Right atrium auricular region (tissue), 2 donors: ENCODE measurements at regions not wholly inside any gene's neighbourhood (a gene's known extent, or its start where the extent isn't known, plus 50 kb on each side); places are given as distances from the start of the nearest gene placed in this dataset.
"Not testable (repeated sequence)": the region's sequence is repeated elsewhere in the genome, so short reads cannot be mapped to it uniquely, and the experiment has no call there.

Experiments used
- DNase-seq: peaks from one replicate; pipeline ENCODE4 v3.0.0-alpha.2; 2019; ENCODE audit warnings: low spot score
- H3K27ac ChIP-seq, 2 donors: fragments of 200-600 bp; sonication (generic); 1 replicate in 1 of 2; 2 replicates in 1 of 2; pipeline ENCODE4 v1.5.1; 2016 to 2019
- H3K27me3 ChIP-seq, 2 donors: fragments of 200-600 bp; sonication (generic); one replicate each; pipeline versions ENCODE4 v1.5.1 to v1.6.0; 2017 to 2019
- H3K36me3 ChIP-seq: fragments of 200-600 bp; sonication (generic); one replicate; pipeline ENCODE4 v1.5.1; 2016
- H3K4me1 ChIP-seq, 2 donors: fragments of 200-600 bp; sonication (generic); one replicate each; pipeline versions ENCODE4 v1.5.1 to v1.6.0; 2017 to 2019
- H3K4me3 ChIP-seq, 2 donors: fragments of 200-600 bp; sonication (generic); 1 replicate in 1 of 2; 2 replicates in 1 of 2; pipeline ENCODE4 v1.5.1; 2017 to 2019; ENCODE audit warnings: mild to moderate bottlenecking in 1 of 2, moderate library complexity in 1 of 2
- H3K9me3 ChIP-seq, 2 donors: fragments of 200-600 bp; sonication (generic); one replicate each; pipeline ENCODE4 v1.5.1; 2019

- H3K27me3 ChIP-seq, H3K4me3 ChIP-seq, H3K4me1 ChIP-seq, H3K27ac ChIP-seq, H3K9me3 ChIP-seq, H3K36me3 ChIP-seq, DNase-seq: not testable (repeated sequence)
Measured at GRCh38 chr16:32202585-32202984, 50.5 kb upstream of the TP53TG3D start.
